ENCODE measurements at regions not wholly inside any gene's neighbourhood (a gene's known extent, or its start where the extent isn't known, plus 50 kb on each side); places are given as distances from the start of the nearest gene placed in this dataset.

DNA sequence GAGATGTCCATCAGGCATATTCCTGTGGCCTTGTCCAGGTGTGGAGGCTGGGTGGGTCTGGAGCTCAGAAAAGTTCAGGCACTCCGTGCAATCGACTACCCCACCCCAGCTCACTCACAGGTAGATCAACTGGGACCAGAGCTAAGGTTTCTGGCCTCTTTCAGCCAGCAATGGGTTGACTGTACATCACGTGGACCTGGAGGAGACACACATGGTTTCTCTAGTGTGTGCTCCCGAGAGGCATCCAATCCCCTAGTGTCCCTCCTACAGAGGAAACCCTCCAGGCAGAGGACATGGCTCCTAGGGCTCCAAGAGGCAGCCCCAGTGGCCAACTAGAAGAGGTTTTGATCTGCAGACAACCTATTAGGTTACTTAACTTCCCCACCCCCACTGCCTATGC, 119.5 kb upstream of the RGS6 start:
- no peaks in the 10 kb centered on the region for H3K4me1 ChIP-seq (replicated peaks)
- H3K27me3 ChIP-seq (replicated peaks; ENCODE audit: insufficient read depth) = no peaks in the 10 kb centered on the region
- intact Hi-C loops (cut with DNase I) = no loop called here
- H3K36me3 ChIP-seq = no peaks in the 10 kb centered on the region
- DNase-seq (ENCODE audit: low spot score) = no peak
- no peak overlapping the region for H3K27ac ChIP-seq
- TF ChIP-seq, protein P1, sequence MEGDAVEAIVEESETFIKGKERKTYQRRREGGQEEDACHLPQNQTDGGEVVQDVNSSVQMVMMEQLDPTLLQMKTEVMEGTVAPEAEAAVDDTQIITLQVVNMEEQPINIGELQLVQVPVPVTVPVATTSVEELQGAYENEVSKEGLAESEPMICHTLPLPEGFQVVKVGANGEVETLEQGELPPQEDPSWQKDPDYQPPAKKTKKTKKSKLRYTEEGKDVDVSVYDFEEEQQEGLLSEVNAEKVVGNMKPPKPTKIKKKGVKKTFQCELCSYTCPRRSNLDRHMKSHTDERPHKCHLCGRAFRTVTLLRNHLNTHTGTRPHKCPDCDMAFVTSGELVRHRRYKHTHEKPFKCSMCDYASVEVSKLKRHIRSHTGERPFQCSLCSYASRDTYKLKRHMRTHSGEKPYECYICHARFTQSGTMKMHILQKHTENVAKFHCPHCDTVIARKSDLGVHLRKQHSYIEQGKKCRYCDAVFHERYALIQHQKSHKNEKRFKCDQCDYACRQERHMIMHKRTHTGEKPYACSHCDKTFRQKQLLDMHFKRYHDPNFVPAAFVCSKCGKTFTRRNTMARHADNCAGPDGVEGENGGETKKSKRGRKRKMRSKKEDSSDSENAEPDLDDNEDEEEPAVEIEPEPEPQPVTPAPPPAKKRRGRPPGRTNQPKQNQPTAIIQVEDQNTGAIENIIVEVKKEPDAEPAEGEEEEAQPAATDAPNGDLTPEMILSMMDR (IDR thresholded peaks at IDR 0.05) = no peak
- TF ChIP-seq POLR2A (IDR thresholded peaks at IDR 0.05) (no peak), POLR2AphosphoS5 (IDR thresholded peaks at IDR 0.05) (no peak)
- WGBS = 92% methylated on average over 4 of the region's 4 CpGs
- H3K4me3 ChIP-seq = no peak overlapping the region
- H3K9me3 ChIP-seq = no peaks in the 10 kb centered on the region

DNA sequence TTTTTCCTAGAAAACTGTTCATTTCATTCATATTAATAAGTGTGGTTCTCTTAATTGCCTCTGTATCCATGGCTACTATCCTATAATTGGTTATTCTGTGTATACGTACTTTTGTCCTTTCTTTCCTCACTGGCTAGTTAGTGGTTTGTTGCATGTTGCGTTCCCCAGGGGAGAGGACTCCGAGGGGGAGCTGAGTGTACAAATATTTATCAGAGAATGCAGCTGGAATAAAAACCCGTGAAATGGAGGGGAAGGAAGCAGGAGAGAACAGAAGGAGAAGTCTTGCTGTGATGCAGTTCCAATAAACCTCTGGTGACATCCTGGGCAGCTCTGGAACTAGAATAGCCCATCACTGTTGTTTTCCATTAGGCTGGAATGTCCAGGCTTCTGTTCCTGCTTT, 117.1 kb upstream of the RGS6 start:
- Histone ChIP-seq H3K4me3 (no peak overlapping the region), H3K27me3 (replicated peaks; ENCODE audit: insufficient read depth) (no peaks in the 10 kb centered on the region), H3K27ac (no peak overlapping the region), H3K4me1 (replicated peaks) (no peaks in the 10 kb centered on the region), H3K9me3 (no peaks in the 10 kb centered on the region), H3K36me3 (no peaks in the 10 kb centered on the region)
- no peak for DNase-seq (ENCODE audit: low spot score)
- WGBS = 41% methylated on average over 4 of the region's 4 CpGs
- no peak for TF ChIP-seq POLR2AphosphoS5 (IDR thresholded peaks at IDR 0.05)
- TF ChIP-seq, protein P1 (IDR thresholded peaks at IDR 0.05) = no peak
- TF ChIP-seq POLR2A (IDR thresholded peaks at IDR 0.05) = no peak
- intact Hi-C loops (cut with DNase I) = no loop called here

DNA sequence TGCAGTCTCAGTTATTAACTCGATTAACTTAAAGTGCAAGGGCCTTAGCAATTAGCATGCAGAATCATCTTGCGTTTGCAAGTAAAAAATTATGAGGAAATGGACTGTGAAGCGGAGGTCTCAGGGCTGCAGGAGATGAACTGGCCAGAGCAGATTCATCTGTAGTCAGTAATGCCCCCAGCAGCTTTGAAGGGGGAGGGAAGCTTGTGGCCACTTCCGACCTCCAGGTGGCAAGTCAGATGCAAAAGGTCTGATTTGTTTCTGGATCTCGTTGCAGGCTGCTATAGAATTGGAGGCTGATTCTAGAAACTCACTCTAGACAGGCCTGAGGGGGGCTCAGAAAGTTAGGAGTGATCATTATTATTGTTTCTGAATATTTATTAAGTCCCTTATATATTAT, 107.4 kb upstream of the RGS6 start:
- no peak overlapping the region for H3K27ac ChIP-seq
- WGBS = 70% methylated on average over 5 of the region's 5 CpGs
- no peak for DNase-seq (ENCODE audit: low spot score)
- H3K9me3 ChIP-seq = no peaks in the 10 kb centered on the region
- no peaks in the 10 kb centered on the region for H3K36me3 ChIP-seq
- intact Hi-C loops (cut with DNase I) = no loop called here
- H3K4me1 ChIP-seq (replicated peaks) = no peaks in the 10 kb centered on the region
- no peak overlapping the region for H3K4me3 ChIP-seq
- TF ChIP-seq POLR2A (IDR thresholded peaks at IDR 0.05) (no peak), POLR2AphosphoS5 (IDR thresholded peaks at IDR 0.05) (no peak)
- TF ChIP-seq, protein P1 (IDR thresholded peaks at IDR 0.05) = no peak
- H3K27me3 ChIP-seq (replicated peaks; ENCODE audit: insufficient read depth) = no peaks in the 10 kb centered on the region

DNA sequence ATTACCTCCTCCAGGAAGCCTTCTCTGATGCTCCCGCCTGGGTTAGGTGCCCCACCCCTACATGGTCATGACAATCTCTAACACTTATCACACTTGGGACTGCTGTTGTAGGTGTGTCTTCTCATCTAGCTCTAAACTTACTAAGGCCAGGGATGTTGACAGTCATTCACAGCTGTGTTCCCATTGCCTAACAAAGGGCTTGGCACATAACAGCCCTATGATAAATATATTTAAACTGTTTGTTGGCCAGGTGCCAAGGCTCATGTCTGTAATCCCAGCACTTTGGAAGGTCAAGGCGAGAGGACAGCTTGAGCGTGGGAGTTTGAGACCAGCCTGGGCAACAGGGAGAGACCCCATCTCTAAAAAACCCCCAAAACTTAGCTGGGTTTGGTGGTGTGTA, 98.8 kb upstream of the RGS6 start:
- 74% methylated on average over 3 of the region's 3 CpGs for WGBS

More for the DNA sequence above, 98.8 kb upstream of the RGS6 start:
- Histone ChIP-seq H3K27me3 (replicated peaks; ENCODE audit: insufficient read depth) (no peaks in the 10 kb centered on the region), H3K9me3 (no peaks in the 10 kb centered on the region), H3K36me3 (no peaks in the 10 kb centered on the region), H3K4me3 (no peak overlapping the region), H3K27ac (no peak overlapping the region), H3K4me1 (replicated peaks) (no peaks in the 10 kb centered on the region)
- no peak for DNase-seq (ENCODE audit: low spot score)
- no peak for TF ChIP-seq POLR2AphosphoS5 (IDR thresholded peaks at IDR 0.05)
- TF ChIP-seq, protein P1 (IDR thresholded peaks at IDR 0.05) = no peak
- no peak for TF ChIP-seq POLR2A (IDR thresholded peaks at IDR 0.05)
- intact Hi-C loops (cut with DNase I) = no loop called here

All from prostate gland (tissue), 2 donors.